ENCODE measurements at regions not wholly inside any gene's neighbourhood (a gene's known extent, or its start where the extent isn't known, plus 50 kb on each side); places are given as distances from the start of the nearest gene placed in this dataset.
A peak's percentile ranks its signal among the peaks of the same experiment; 100 is the strongest.

DNA sequence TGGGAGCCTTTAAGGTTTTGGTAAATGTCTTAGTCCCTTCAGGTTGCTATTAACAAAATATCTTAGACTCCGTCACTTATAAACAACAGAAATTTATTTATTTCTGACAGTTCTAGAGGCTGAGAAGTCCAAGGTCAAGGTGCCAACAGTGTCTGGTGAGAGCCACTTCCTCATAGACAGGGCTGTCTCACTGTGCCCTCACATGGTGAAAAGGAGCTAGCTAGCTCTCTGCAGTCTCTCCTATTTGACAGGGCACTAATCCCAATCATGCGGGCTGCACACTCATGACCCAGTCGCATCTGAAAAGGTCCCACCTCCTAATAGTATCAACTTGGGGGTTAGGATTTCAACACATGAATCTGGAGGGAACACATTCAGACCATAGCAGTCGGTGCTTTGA, 63.4 kb upstream of the KLF3 start:
- ATAC-seq (ENCODE audit: low read depth) (no peak), DNase-seq (no peak)
- POLR2A ChIA-PET = no interaction called here
- Mint-ChIP-seq H3K4me3 (no peak overlapping the region), H3K36me3 (peaks cover 3% of the 10 kb centered on the region), H3K27me3 (no peaks in the 10 kb centered on the region), H3K4me1 (peaks cover 19% of the 10 kb centered on the region), H3K9me3 (peaks cover 2% of the 10 kb centered on the region), H3K27ac (no peak overlapping the region)

DNA sequence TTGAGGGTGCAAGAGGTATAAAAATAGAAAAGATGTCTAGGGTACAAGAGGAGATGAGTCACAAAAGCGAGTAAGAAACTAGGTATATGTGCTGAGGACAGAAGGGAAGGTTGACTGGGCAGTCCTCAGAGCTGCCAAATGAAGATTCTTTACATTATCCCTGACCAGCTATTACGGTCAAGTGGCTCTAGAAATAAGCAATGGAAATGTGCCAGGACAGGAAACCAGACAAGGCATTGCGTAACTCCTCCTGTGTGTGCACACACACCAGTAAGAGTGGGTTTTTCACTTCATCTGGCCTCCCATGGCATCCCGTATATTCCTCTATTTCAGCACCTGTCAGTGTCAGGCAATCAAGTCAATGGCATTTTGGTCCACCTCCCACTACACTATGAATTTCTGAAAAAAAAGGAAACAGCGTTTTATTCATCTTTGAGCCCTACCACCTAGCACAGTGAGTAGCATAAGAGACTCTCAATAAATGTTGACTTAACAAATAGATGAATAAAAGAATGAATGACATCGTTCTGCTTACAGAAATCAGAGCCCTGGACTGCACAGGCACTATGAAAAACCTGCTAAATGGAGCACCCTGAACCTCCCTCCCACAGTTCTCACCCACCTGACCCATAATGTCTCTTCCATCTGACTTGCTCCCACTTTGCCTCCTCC, 62.6 kb upstream of the KLF3 start:
- Mint-ChIP-seq H3K36me3 (peaks cover 3% of the 10 kb centered on the region), H3K4me3 (no peak overlapping the region), H3K4me1 (peaks cover 23% of the 10 kb centered on the region), H3K27me3 (no peaks in the 10 kb centered on the region), H3K9me3 (peaks cover 2% of the 10 kb centered on the region), H3K27ac (no peak overlapping the region)
- no peak for DNase-seq
- POLR2A ChIA-PET = no interaction called here
- no peak for ATAC-seq (ENCODE audit: low read depth)

DNA sequence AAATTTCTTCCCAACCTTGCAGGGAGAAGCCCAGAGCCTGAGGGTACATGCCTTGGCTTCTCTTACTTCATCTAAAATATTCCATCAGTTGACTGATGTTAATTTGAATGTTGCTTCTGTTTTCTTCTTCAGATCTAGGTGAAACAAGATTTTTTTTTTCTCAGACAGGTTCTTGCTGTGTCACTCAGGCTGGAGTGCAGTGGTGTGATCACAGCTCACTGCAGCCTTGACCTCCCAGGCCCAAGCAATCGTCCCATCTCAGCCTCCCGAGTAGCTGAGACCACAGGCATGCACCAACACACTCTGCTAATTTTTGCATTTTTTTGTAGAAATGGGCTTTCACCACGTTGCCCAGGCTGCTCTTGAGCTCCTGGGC, 62.1 kb upstream of the KLF3 start:
- H3K27me3 Mint-ChIP-seq = no peaks in the 10 kb centered on the region
- DNase-seq = no peak
- H3K36me3 Mint-ChIP-seq = peaks cover 3% of the 10 kb centered on the region
- peaks cover under 1% of the 10 kb centered on the region for H3K9me3 Mint-ChIP-seq
- no peak overlapping the region for H3K4me3 Mint-ChIP-seq
- H3K27ac Mint-ChIP-seq = no peak overlapping the region
- POLR2A ChIA-PET = no interaction called here
- ATAC-seq (ENCODE audit: low read depth) = no peak
- H3K4me1 Mint-ChIP-seq = peaks cover 23% of the 10 kb centered on the region

DNA sequence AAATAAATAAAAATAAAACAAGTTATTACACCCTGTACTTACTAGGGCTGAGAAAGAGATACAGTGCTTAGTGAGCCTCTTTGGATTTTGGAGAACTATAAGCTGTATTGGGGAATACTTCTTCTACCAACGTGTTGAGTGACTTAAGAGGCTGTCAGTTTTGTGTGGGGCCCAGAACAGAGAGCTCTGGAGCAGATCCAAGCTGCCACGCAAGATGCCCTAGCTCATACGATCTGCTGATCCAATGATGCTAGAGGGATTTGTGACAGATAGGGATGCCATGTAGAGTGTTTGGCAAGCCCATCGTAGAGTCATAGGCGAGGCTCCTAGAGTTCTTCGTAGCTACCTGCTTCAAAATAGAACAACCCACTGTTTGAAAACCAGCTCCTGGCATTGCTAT, 60.3 kb upstream of the KLF3 start:
- Mint-ChIP-seq H3K27me3 (no peaks in the 10 kb centered on the region), H3K4me1 (peaks cover 22% of the 10 kb centered on the region), H3K4me3 (no peak overlapping the region), H3K9me3 (no peaks in the 10 kb centered on the region), H3K36me3 (peaks cover 3% of the 10 kb centered on the region), H3K27ac (no peak overlapping the region)
- POLR2A ChIA-PET = no interaction called here
- ATAC-seq (ENCODE audit: low read depth) = no peak
- no peak for DNase-seq

DNA sequence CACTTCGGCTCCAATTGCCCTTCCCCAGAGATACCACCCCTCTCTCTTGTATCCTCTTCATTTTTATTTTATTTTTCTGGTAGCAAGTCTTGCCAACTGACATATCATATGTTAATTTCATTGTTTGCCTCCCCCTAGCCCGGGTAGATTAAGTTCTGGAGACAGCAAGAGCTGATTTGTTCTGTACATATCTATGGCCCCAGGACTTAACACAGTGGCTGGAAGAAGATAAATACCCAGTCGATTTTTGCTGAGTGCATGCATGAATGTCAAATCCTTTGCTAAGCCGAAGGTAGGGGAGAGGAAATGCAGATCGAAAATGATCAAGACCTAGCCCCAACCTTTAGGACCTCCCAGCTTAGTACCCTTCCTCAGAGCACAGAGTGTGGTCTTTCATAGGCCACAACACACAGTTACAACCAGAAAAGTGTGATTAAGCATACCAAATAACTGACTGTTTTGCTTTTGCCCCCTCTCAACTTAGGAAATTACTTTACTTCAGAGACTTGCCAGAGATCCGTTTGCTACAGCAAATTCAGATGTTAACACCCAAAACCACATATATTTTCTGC, 58.7 kb upstream of the KLF3 start:
- Mint-ChIP-seq H3K9me3 (no peaks in the 10 kb centered on the region), H3K4me3 (no peak overlapping the region), H3K27ac (no peak overlapping the region), H3K27me3 (no peaks in the 10 kb centered on the region), H3K36me3 (peaks cover 3% of the 10 kb centered on the region), H3K4me1 (peaks cover 23% of the 10 kb centered on the region)
- POLR2A ChIA-PET = interaction anchor here (0.6 kb wide), 1 partner anchor 18 kb away, joined by 4 read pairs; no protein-coding TSS in a partner anchor
- DNase-seq (no peak), ATAC-seq (ENCODE audit: low read depth) (no peak)

DNA sequence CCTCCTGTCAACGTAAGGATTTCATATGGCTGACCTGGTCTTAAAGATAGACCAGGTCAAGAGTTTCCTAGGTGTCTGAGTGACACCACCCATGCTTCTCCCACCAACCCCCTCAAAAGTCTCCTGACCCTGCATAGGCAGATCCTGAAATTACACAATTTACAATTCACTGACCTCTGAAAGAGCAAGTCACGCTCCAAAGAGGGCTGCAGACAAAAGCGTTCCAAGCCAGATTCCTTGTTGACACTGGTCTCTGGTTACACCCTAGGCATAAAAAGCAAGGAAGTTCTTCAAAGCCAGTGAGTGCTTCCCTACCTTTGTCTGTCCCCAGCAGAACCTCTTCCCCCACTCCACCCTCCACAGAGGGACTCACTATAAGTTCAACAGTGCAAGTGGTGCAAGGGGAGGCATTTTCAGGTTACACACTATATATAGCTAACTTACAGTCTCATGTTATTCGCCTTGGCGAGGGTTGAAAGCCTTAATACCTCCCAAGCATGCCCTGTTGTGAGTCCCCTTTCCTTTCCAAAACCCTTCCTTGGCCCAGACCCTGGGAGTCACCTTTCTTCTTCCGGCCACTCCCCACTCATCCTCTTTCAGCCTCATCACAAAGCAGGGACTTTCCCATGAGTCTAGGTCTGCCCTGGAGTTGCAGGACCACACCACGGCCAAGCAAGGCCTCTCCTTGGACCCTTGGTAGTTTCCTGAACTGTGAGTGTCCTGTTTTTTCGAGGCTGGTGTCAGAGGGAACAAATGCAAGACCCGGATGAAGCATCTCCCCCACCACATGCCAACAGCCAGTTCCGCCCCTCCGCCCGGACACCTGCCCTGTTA, 58.0 kb upstream of the KLF3 start:
- Mint-ChIP-seq H3K36me3 (peaks cover 3% of the 10 kb centered on the region), H3K27me3 (no peaks in the 10 kb centered on the region), H3K4me3 (no peak overlapping the region), H3K27ac (peak overlapping the region; percentile 17), H3K9me3 (no peaks in the 10 kb centered on the region), H3K4me1 (peaks cover 22% of the 10 kb centered on the region)
- no peak for DNase-seq
- POLR2A ChIA-PET = interaction anchor here (0.6 kb wide), 1 partner anchor 17 kb away, joined by 4 read pairs; no protein-coding TSS in a partner anchor
- no peak for ATAC-seq (ENCODE audit: low read depth)

DNA sequence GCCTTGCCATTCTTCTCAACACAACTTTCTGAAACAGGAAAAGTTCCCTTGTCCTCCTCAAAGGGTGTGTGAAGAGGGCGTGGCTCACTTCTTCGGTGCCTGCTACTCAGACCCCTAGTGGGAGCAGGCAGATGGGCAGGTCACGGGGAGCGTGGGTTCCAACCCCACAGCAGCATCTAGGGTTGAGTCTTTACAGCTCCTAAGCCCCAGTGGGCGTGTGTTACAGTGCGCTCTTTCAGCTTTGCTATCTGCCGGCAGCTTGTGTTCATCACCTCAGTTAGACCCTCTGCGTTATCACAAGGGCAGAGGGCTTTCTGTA, 57.5 kb upstream of the KLF3 start:
- ATAC-seq (ENCODE audit: low read depth) (no peak), DNase-seq (no peak)
- POLR2A ChIA-PET = no interaction called here
- Mint-ChIP-seq H3K36me3 (peaks cover 3% of the 10 kb centered on the region), H3K27me3 (no peaks in the 10 kb centered on the region), H3K9me3 (no peaks in the 10 kb centered on the region), H3K27ac (no peak overlapping the region), H3K4me3 (no peak overlapping the region), H3K4me1 (peaks cover 20% of the 10 kb centered on the region)

DNA sequence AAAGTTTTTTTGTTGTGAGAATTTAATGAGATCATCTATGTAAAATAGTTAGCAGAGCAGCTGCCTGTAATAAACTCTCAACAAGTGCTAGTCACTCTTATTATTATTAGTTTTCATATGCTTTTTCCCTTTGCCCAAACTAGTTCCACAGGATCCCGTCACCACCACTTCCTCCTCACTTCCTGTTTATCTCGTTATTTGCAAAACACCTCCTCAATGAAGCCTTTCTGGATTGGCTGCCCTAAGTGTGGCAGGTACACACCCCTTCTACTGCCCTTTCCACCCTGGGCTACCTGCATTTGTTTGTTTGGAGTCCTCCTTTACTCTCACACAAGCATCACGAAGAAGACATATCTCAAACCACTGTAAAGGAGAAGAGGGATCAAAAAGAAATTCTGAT, 54.4 kb upstream of the KLF3 start:
- DNase-seq (no peak), ATAC-seq (ENCODE audit: low read depth) (no peak)
- Mint-ChIP-seq H3K27me3 (no peaks in the 10 kb centered on the region), H3K9me3 (no peaks in the 10 kb centered on the region), H3K4me3 (no peak overlapping the region), H3K27ac (no peak overlapping the region), H3K36me3 (no peaks in the 10 kb centered on the region), H3K4me1 (peaks cover 22% of the 10 kb centered on the region)
- POLR2A ChIA-PET = no interaction called here

DNA sequence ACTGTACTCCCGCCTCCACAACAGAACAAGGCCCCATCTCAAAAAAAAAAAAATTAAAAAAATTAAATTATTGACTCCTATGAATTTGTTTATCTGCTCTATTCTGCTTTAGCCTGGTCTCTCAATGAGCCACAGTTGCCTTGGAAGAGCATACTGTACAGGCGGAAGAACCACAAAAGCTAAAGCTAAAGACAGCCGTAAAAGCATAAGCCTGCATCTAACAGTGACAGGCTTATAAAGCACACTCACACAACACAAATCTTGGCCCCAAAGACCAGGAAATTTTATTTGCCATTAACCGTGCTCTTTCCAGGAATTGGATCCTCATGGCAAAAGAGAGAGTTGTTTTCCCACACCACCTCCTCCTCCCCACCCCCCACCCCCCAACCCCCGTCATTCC, 53.5 kb upstream of the KLF3 start:
- POLR2A ChIA-PET = no interaction called here
- H3K27ac Mint-ChIP-seq = no peak overlapping the region
- ATAC-seq (ENCODE audit: low read depth) (no peak), DNase-seq (no peak)
- no peak overlapping the region for H3K4me3 Mint-ChIP-seq
- H3K36me3 Mint-ChIP-seq = no peaks in the 10 kb centered on the region
- H3K4me1 Mint-ChIP-seq = peaks cover 18% of the 10 kb centered on the region
- no peaks in the 10 kb centered on the region for H3K27me3 Mint-ChIP-seq
- H3K9me3 Mint-ChIP-seq = no peaks in the 10 kb centered on the region

DNA sequence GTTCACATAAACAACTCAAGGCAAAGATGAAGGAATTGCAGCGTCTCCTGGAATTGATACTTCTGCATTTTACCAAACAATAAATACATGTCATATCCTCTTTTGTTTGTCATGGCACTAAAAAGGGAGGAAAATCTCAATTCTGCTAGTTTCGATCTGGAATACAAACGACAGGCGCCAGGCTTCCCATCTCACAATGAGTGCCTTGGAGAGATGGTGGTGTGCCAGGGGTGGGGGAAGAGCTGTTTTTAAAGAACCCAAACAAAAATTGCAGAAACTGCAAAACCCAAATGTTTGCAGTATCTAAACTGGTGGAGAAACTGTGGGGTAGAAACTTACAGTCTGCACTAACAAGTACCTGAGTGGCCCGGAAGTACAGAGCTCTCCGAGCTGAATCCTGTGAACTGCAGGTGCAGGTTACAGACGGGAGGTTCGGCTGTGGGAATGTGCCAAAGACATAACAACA, 53.0 kb upstream of the KLF3 start:
- no peak overlapping the region for H3K4me3 Mint-ChIP-seq
- POLR2A ChIA-PET = no interaction called here
- H3K4me1 Mint-ChIP-seq = peaks cover 17% of the 10 kb centered on the region
- no peak for DNase-seq
- H3K27me3 Mint-ChIP-seq = no peaks in the 10 kb centered on the region
- no peak overlapping the region for H3K27ac Mint-ChIP-seq
- H3K9me3 Mint-ChIP-seq = no peaks in the 10 kb centered on the region
- ATAC-seq (ENCODE audit: low read depth) = no peak
- no peaks in the 10 kb centered on the region for H3K36me3 Mint-ChIP-seq

DNA sequence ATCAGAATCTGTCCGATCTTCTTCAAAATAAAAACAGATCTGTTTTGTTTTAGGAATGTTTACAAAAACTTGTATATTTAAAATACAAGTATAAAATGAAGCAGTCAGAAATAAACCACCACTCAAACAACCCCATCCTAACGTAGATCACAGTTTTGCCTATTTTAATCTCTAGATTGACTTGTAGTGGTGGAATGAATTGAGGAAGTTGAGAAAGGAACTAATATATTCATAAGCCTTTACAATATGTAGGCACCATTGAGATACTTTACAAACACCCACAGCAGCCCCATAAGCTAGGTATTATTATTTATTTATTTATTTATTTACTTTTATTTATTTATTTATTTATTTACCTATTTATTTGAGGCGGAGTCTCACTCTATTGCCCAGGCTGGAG, 52.3 kb upstream of the KLF3 start:
- no peak for ATAC-seq (ENCODE audit: low read depth)
- H3K9me3 Mint-ChIP-seq = no peaks in the 10 kb centered on the region
- H3K27ac Mint-ChIP-seq = no peak overlapping the region
- no peak for DNase-seq
- H3K36me3 Mint-ChIP-seq = no peaks in the 10 kb centered on the region
- H3K27me3 Mint-ChIP-seq = no peaks in the 10 kb centered on the region
- peaks cover 16% of the 10 kb centered on the region for H3K4me1 Mint-ChIP-seq
- no peak overlapping the region for H3K4me3 Mint-ChIP-seq
- POLR2A ChIA-PET = no interaction called here

DNA sequence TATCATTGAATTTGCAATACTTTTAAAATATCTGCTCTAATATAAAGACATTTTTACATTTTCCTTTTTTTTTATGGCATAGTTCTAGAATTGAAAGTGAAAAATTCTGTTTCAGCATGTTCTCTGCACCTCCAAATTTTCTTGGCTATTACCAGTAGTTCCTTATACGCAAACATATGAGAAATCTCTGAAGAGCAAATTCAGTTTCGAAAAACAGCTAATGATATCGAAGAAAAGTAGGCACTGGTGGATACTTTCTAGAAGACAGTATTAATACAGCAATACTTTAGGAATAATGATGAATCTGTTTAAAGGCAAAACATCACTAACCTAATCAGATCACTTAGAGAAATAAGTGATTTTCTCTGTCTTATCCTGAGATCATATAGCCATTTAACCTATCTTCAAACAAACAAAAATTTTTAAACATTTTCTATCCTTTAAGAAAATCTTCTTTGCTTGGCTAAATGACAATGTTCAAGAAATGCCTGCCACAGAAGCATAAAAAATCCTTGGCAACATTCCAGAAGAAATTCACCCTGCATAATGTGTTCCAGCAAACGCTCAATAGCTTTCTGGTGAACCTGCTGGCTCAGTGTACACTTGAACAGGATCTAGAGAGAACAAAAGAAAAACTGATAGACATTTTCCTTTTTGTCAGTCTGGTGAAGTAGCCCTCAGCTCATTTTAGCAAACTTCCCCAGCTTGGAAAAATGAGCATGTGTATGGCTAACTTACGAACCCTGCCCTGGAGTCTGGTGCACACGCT, 51.2 kb upstream of the KLF3 start:
- POLR2A ChIA-PET = no interaction called here
- Mint-ChIP-seq H3K9me3 (no peaks in the 10 kb centered on the region), H3K4me3 (no peak overlapping the region), H3K27me3 (no peaks in the 10 kb centered on the region), H3K4me1 (peaks cover 16% of the 10 kb centered on the region), H3K36me3 (peaks cover 3% of the 10 kb centered on the region), H3K27ac (no peak overlapping the region)
- DNase-seq (no peak), ATAC-seq (ENCODE audit: low read depth) (no peak)
